Stomach (tissue), 8 donors: ENCODE measurements at regions not wholly inside any gene's neighbourhood (a gene's known extent, or its start where the extent isn't known, plus 50 kb on each side); places are given as distances from the start of the nearest gene placed in this dataset.
A peak's percentile ranks its signal among the peaks of the same experiment; 100 is the strongest.

Experiments
- DNase-seq, 2 donors: peaks; one replicate each; pipeline versions ENCODE4 v3.0.0 to v3.0.0-alpha.2; 2013 to 2019
- H3K27ac ChIP-seq, 5 donors: fragments of 200-600 bp in 4 of 5; sonication (generic) in 4 of 5; one replicate each; pipeline ENCODE4 v1.5.1; 2013 to 2019; ENCODE audit warnings: mild to moderate bottlenecking in 1 of 5, moderate library complexity in 1 of 5
- H3K27me3 ChIP-seq, 3 donors: fragments of 200-600 bp; sonication (generic); one replicate each; pipeline ENCODE4 v1.5.1; 2017 to 2019; ENCODE audit warnings: mixed run types in 1 of 3
- H3K36me3 ChIP-seq, 4 donors: fragments of 200-600 bp; sonication (generic); 1 replicate in 3 of 4; 2 replicates in 1 of 4; pipeline ENCODE4 v1.5.1; 2016 to 2019
- H3K4me1 ChIP-seq, 4 donors: fragments of 200-600 bp; sonication (generic); one replicate each; pipeline ENCODE4 v1.5.1; 2016 to 2019
- H3K4me3 ChIP-seq, 4 donors: fragments of 200-600 bp; sonication (generic) in 3 of 4; one replicate each; pipeline ENCODE4 v1.5.1; 2016 to 2019; ENCODE audit warnings: mild to moderate bottlenecking in 1 of 4
- H3K9me3 ChIP-seq, 4 donors: fragments of 200-600 bp; sonication (generic); one replicate each; pipeline ENCODE4 v1.5.1; 2016 to 2019
- EP300 ChIP-seq: sonication (generic); formaldehyde crosslinking; IDR thresholded peaks from one replicate; pipeline ENCODE4 v1.6.1; 2017; ENCODE audit warnings: antibody characterized with exemption
- POLR2A ChIP-seq, 4 donors: fragments of 450-650 bp; IDR thresholded peaks; one replicate each; pipeline ENCODE4 v1.6.1; 2016; ENCODE audit warnings: antibody characterized with exemption in 4 of 4, control low read depth in 2 of 4, mild to moderate bottlenecking in 1 of 4, moderate library complexity in 1 of 4
- POLR2AphosphoS5 ChIP-seq, 3 donors: sonication (generic); formaldehyde crosslinking; IDR thresholded peaks; one replicate each; pipeline ENCODE4 v1.6.1; 2016; ENCODE audit warnings: antibody characterized with exemption in 3 of 3
- WGBS, 5 donors: extraction: QIAGEN DNeasy Blood & Tissue Kit in 3 of 5; methylation state at CpG; one replicate each; pipeline versions ENCODE4 v1.1.5 to v1.1.7; 2013 to 2018; 5-methylcytosine and 5-hydroxymethylcytosine counted together
- intact Hi-C: fragments of 100-400 bp; cut with DNase I; formaldehyde crosslinking; loops from one replicate; pipeline ENCODE4 v1.15.1; 2023; ENCODE audit warnings: low total_unique reads
- TF ChIP-seq, protein P1 (sequence below), 7 experiments: fragments of 450-650 bp in 4 of 7; fragments of 200-600 bp in 3 of 7; sonication (generic) in 3 of 7; IDR thresholded peaks; one replicate each; pipeline ENCODE4 v1.5.1; 2016 to 2019; ENCODE audit warnings: antibody characterized with exemption in 7 of 7, control low read depth in 2 of 7, mild to moderate bottlenecking in 1 of 7
- donor health status: healthy with polysubstance abuse.
- donor health status: Bipolar disorder and iron deficiency.
- donor health status: healthy.

DNA sequence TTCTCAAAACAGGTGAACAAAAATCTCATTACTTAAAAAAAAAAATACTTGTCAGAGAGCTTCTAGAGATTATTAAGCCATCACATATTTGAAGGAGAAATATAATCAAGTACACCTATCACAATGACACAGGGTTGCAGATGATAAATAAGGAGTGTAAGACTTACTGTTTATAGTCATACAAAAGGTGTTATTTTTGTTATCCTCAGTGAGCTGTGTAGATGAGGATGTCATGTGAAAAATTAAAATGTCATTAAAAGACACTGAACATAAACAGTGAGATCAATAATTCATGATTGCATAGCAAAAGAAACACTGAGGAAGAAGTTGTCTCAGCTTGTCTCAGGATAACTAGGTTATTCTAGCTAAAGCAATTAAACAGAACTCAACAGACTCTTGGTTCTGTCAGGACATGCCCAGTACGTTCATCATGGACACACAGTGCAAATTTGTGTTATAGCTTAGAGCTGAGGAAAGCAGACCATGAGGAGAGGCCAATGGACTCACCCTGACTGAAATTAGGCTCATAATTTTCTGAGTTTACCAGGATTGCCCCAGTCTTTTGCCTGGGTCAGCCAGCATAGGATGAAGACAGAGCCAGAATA, 1162.6 kb upstream of the C9orf72 start:
- no peaks in the 10 kb centered on the region for H3K36me3 ChIP-seq

DNA sequence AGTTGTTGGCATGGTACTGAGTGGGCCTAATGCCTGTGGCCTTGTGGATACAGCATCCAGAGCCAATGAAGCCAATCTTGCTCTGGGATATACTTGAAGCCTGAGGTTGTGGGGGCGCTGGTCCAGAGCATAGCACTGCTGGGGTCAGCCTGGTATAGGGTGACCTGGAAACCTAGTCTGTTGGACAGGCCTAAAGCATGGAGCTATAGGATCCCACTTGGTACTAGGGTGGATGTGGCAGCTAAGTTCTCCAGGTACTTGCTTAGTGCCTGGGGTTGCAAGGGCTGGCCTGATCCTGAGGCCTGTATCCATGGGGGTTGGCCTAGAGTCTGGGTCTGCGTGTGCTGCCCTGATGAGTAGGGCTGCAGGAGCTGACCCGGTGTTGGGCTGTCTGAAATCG, 1168.2 kb upstream of the C9orf72 start:
- TF ChIP-seq POLR2A (IDR thresholded peaks at IDR 0.05) (no peak), EP300 (no peak), POLR2AphosphoS5 (IDR thresholded peaks at IDR 0.05) (no peak)
- TF ChIP-seq, protein P1, sequence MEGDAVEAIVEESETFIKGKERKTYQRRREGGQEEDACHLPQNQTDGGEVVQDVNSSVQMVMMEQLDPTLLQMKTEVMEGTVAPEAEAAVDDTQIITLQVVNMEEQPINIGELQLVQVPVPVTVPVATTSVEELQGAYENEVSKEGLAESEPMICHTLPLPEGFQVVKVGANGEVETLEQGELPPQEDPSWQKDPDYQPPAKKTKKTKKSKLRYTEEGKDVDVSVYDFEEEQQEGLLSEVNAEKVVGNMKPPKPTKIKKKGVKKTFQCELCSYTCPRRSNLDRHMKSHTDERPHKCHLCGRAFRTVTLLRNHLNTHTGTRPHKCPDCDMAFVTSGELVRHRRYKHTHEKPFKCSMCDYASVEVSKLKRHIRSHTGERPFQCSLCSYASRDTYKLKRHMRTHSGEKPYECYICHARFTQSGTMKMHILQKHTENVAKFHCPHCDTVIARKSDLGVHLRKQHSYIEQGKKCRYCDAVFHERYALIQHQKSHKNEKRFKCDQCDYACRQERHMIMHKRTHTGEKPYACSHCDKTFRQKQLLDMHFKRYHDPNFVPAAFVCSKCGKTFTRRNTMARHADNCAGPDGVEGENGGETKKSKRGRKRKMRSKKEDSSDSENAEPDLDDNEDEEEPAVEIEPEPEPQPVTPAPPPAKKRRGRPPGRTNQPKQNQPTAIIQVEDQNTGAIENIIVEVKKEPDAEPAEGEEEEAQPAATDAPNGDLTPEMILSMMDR (IDR thresholded peaks at IDR 0.05) = no peak
- 79 to 96% (median 90%) methylated on average over 2 to 4 of the region's 4 CpGs for WGBS, 5 donors
- Histone ChIP-seq H3K27ac (no peak overlapping the region), H3K27me3 (no peaks in the 10 kb centered on the region), H3K4me1 (no peaks in the 10 kb centered on the region), H3K9me3 (peaks cover 0 to 20% (median 6%) of the 10 kb centered on the region in 4 donors), H3K36me3 (no peaks in the 10 kb centered on the region), H3K4me3 (no peak overlapping the region)
- DNase-seq = no peak
- intact Hi-C loops = loop anchor here (10.0 kb wide), 1 partner anchor 63 kb away; no protein-coding TSS in a partner anchor

More for the DNA sequence above, 1162.6 kb upstream of the C9orf72 start:
- no peaks in the 10 kb centered on the region for H3K9me3 ChIP-seq
- H3K4me1 ChIP-seq = no peaks in the 10 kb centered on the region
- TF ChIP-seq, protein P1 (IDR thresholded peaks at IDR 0.05) = no peak
- TF ChIP-seq POLR2AphosphoS5 (IDR thresholded peaks at IDR 0.05) = no peak
- TF ChIP-seq EP300 = no peak
- TF ChIP-seq POLR2A (IDR thresholded peaks at IDR 0.05) = no peak
- intact Hi-C loops = no loop called here
- no peak overlapping the region for H3K4me3 ChIP-seq
- H3K27ac ChIP-seq = no peak overlapping the region
- no peak for DNase-seq
- 50 to 87% (median 75%) methylated on average over 1 of the region's 1 CpG for WGBS, 5 donors
- no peaks in the 10 kb centered on the region for H3K27me3 ChIP-seq

DNA sequence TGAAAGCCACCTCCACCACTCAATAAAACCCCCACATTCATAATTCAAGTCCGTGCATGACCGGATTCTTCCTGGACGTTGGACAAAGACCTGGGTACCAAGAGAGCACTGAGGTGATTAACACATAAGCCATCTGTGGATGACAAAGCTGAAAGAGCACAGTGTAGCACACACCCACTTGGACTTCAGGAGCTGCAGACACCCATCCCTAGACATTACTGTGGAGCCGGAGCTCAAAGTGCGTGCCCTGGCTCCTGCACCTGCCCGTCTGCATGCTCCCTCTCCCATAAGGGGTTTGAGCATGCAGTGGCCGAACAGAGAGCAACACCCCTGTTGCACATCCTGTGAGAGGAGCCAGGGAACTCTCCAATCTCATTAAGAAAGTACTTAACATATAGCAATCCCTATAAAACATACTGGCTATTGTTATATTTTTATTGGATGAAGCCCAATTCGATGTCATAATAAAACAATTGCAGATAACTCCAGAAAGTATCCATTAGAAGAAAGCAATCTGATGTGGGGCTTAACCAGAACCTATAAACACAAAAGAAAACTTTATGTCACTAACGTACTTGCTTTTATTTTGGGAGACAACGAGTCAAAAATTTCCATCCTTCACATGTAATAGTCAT, 1174.2 kb upstream of the C9orf72 start:
- H3K9me3 ChIP-seq = peaks cover 0 to 15% (median 6%) of the 10 kb centered on the region in 4 donors
- WGBS, 5 donors = 83 to 90% (median 88%) methylated on average over 10 of the region's 10 CpGs
- H3K36me3 ChIP-seq = no peaks in the 10 kb centered on the region
- no peak overlapping the region for H3K4me3 ChIP-seq
- intact Hi-C loops = loop anchor here (10.0 kb wide), 1 partner anchor 57 kb away; no protein-coding TSS in a partner anchor
- DNase-seq = no peak
- TF ChIP-seq EP300 = no peak
- TF ChIP-seq, protein P1 (IDR thresholded peaks at IDR 0.05) = no peak
- no peak for TF ChIP-seq POLR2AphosphoS5 (IDR thresholded peaks at IDR 0.05)
- TF ChIP-seq POLR2A (IDR thresholded peaks at IDR 0.05) = no peak
- H3K4me1 ChIP-seq = no peaks in the 10 kb centered on the region
- no peaks in the 10 kb centered on the region for H3K27me3 ChIP-seq
- no peak overlapping the region for H3K27ac ChIP-seq

DNA sequence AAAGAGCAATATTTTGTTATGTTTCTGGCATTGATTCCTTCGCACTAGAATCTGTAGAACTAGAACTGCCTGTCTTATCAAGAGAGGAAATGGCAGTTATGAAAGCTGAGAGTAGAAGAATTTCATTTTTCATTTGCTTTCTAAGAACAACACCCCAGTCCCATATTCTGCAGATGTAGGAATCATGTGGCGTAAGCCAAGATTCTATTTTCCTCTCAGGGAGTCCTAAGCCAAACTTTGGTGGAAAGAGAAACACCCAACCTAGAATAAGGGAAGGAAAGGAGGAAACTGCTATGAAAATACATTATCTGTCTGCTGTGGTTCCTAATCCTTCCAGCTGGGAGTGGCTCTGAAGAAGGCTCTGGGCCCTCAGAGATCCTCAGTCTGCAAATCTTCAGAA, 1176.9 kb upstream of the C9orf72 start:
- H3K27ac ChIP-seq = no peak overlapping the region
- no peaks in the 10 kb centered on the region for H3K4me1 ChIP-seq
- intact Hi-C loops = no loop called here
- H3K4me3 ChIP-seq = no peak overlapping the region
- 83 to 94% (median 90%) methylated on average over 2 of the region's 2 CpGs for WGBS, 5 donors
- H3K9me3 ChIP-seq = no peaks in the 10 kb centered on the region
- no peaks in the 10 kb centered on the region for H3K27me3 ChIP-seq
- peak in 1 of 2 donors; percentile 4 for DNase-seq
- TF ChIP-seq, protein P1 (IDR thresholded peaks at IDR 0.05) = no peak
- TF ChIP-seq POLR2AphosphoS5 (IDR thresholded peaks at IDR 0.05) (no peak), POLR2A (IDR thresholded peaks at IDR 0.05) (no peak), EP300 (no peak)
- no peaks in the 10 kb centered on the region for H3K36me3 ChIP-seq
